ENCODE measurements at regions not wholly inside any gene's neighbourhood (a gene's known extent, or its start where the extent isn't known, plus 50 kb on each side); places are given as distances from the start of the nearest gene placed in this dataset.

- Histone ChIP-seq H4K91ac (replicated peaks; ENCODE audit: insufficient read length, low read length) (no peak overlapping the region), H3K79me1 (ENCODE audit: low read depth, low read length) (no peaks in the 10 kb centered on the region), H4K8ac (ENCODE audit: extremely low read depth, insufficient read depth, low read length) (no peak overlapping the region), H3K23me2 (ENCODE audit: low read depth, low read length) (no peaks in the 10 kb centered on the region), H3K4ac (replicated peaks; ENCODE audit: insufficient read length, low read depth, low read length) (no peak overlapping the region), H3K9me3 (ENCODE audit: insufficient read depth in 2 of 2, low read depth in 1 of 2, low read length in 1 of 2) (no peaks in the 10 kb centered on the region), H2AK5ac (ENCODE audit: low read depth, low read length) (no peak overlapping the region), H2BK120ac (replicated peaks; ENCODE audit: low read depth, low read length) (no peak overlapping the region), H3K36me3 (ENCODE audit: control insufficient read depth in 2 of 4, insufficient read depth in 4 of 4, low read length in 3 of 4) (no peaks in the 10 kb centered on the region), H3K4me1 (replicated peaks in 1 of 4; ENCODE audit: control insufficient read depth in 3 of 4, insufficient read depth in 4 of 4, low read length in 3 of 4) (peaks cover 4 to 16% (median 14%) of the 10 kb centered on the region in 4 experiments), H2BK15ac (ENCODE audit: low read length) (no peak overlapping the region), H3K4me3 (ENCODE audit: extremely low read depth in 1 of 4, insufficient read depth in 2 of 4, low read depth in 3 of 4, low read length in 4 of 4) (no peak overlapping the region), H3K9ac (replicated peaks in 1 of 4; ENCODE audit: extremely low read depth in 1 of 4, low read depth in 3 of 4, low read length in 3 of 4) (no peak overlapping the region), H2BK20ac (ENCODE audit: low read length) (0 out of 2 replicates have a peak overlapping the region, but pooled peaks have one; percentile 15), H3K4me2 (ENCODE audit: insufficient read depth in 1 of 2, low read depth in 2 of 2, low read length in 2 of 2) (no peak overlapping the region), H2BK12ac (ENCODE audit: low read depth, low read length) (peak overlapping the region; percentile 88; the same call in 1 of the 2 replicates), H4K20me1 (replicated peaks in 1 of 2; ENCODE audit: control insufficient read depth in 1 of 2, insufficient read depth in 2 of 2, low read length in 2 of 2) (no peaks in the 10 kb centered on the region), H3K18ac (ENCODE audit: extremely low read depth, low read length) (no peak overlapping the region), H3K56ac (replicated peaks; ENCODE audit: insufficient read length, low read depth, low read length) (no peak overlapping the region), H2AFZ (ENCODE audit: low read length) (no peak overlapping the region), H4K5ac (ENCODE audit: insufficient read length, low read depth, low read length) (no peak overlapping the region), H2BK5ac (ENCODE audit: low read depth, low read length) (no peak overlapping the region), H3K23ac (ENCODE audit: insufficient read length) (no peak overlapping the region), H3K27ac (ENCODE audit: low read depth, low read length) (no peak overlapping the region), H3K27me3 (replicated peaks in 1 of 4; ENCODE audit: control insufficient read depth in 3 of 4, extremely low read depth in 1 of 4, insufficient read depth in 3 of 4, low read length in 3 of 4) (peaks cover 0 to 10% (median 6%) of the 10 kb centered on the region in 4 experiments; a peak in 3 of 7 replicates), H3K79me2 (ENCODE audit: control insufficient read depth in 1 of 2, insufficient read depth in 2 of 2, low read length in 2 of 2) (no peaks in the 10 kb centered on the region), H3K14ac (ENCODE audit: insufficient read length) (no peak overlapping the region)
- no peak for DNase-seq (ENCODE audit: low read depth in 1 of 2, low spot score in 2 of 2)
- 88% methylated on average over 5 of the region's 5 CpGs; no CpG with 5 or more reads in 1 of the 2 experiments for WGBS, 2 experiments (ENCODE audit: extremely low coverage in 1 of 2, insufficient coverage in 1 of 2, insufficient read length in 1 of 2, insufficient replicate concordance in 2 of 2, low coverage in 1 of 2, low lambda C conversion rate in 2 of 2, missing lambda C conversion rate in 1 of 2)
- ChIA-PET POLR2A (ENCODE audit: partially characterized antibody) (no interaction called here), CTCF (ENCODE audit: partially characterized antibody) (interaction anchor here (1.0 to 5.5 kb wide), 12 partner anchors 9 to 156 kb away, joined by 3 to 38 read pairs (median 9); no protein-coding TSS in a partner anchor)
- no peak for FAIRE-seq
- no peak for TF ChIP-seq CBX8 (IDR thresholded peaks at IDR 0.05; ENCODE audit: borderline replicate concordance, low read depth, low read length)
- TF ChIP-seq YY1 (IDR thresholded peaks at IDR 0.05; ENCODE audit: low read depth, low read length): no peak
Observed at GRCh38 chr5:10858307-10858706, 97.3 kb upstream of the DAP start.

All from H1 (cell line).